PC-3 (cell line): ENCODE measurements at regions not wholly inside any gene's neighbourhood (a gene's known extent, or its start where the extent isn't known, plus 50 kb on each side); places are given as distances from the start of the nearest gene placed in this dataset.

Experiments
- ATAC-seq: fragments of 200-7000 bp; cut with Tn5 transposase; 2 replicates; pipeline ENCODE4 v1.9.1; 2020; ENCODE audit warnings: mild to moderate bottlenecking, moderate library complexity
- BruUV-seq: library from RNA; stranded (reverse); fragments of 400-500 nt; replicated peaks from 2 replicates; lab custom pipeline; 2021; lab: Mats Ljungman, UMichigan
- CTCF ChIA-PET: fragments of 300-600 bp; sonication (Branson Sonifier 250); formaldehyde crosslinking; loops from one replicate; lab custom pipeline; 2022; ENCODE audit warnings: antibody characterized with exemption; lab: Charles Lee
- POLR2A ChIA-PET: fragments of 300-600 bp; sonication (Branson Sonifier 250); formaldehyde crosslinking; loops from one replicate; lab custom pipeline; 2022; ENCODE audit warnings: antibody characterized with exemption; ENCODE audit not compliant: unreplicated experiment; lab: Charles Lee
- DNase-seq: peaks from one replicate; pipeline ENCODE4 v3.0.0-alpha.2; 2015
- H2AFZ ChIP-seq: fragments of 300-600 bp; sonication (generic); 2 replicates; pipeline ENCODE4 v1.6.0; 2016; ENCODE audit warnings: antibody characterized with exemption, low read length
- H3F3A ChIP-seq: fragments of 300-600 bp; sonication (generic); one replicate; pipeline ENCODE4 v1.6.0; 2017; ENCODE audit warnings: antibody characterized with exemption, low read length, control low read depth, mild to moderate bottlenecking; ENCODE audit not compliant: unreplicated experiment
- H3K27ac ChIP-seq: fragments of 300-600 bp; sonication (generic); 2 replicates; pipeline ENCODE4 v1.5.1; 2016; ENCODE audit warnings: mild to moderate bottlenecking, low read length
- H3K27me3 ChIP-seq: fragments of 300-600 bp; sonication (generic); 2 replicates; pipeline ENCODE4 v1.6.1; 2016; ENCODE audit warnings: low read length, mixed read lengths
- H3K36me3 ChIP-seq: fragments of 300-600 bp; sonication (generic); 2 replicates; pipeline ENCODE4 v1.6.1; 2016; ENCODE audit warnings: low read depth, mixed run types, low read length, mixed read lengths
- H3K4me1 ChIP-seq: fragments of 300-600 bp; sonication (generic); 2 replicates; pipeline ENCODE4 v1.5.1; 2016; ENCODE audit warnings: low read length; ENCODE audit not compliant: insufficient read depth
- H3K4me2 ChIP-seq: fragments of 300-600 bp; sonication (generic); 2 replicates; pipeline ENCODE4 v1.6.0; 2016; ENCODE audit warnings: low read length
- H3K4me3 ChIP-seq: fragments of 300-600 bp; sonication (generic); 2 replicates; pipeline ENCODE4 v1.5.1; 2016; ENCODE audit warnings: mild to moderate bottlenecking, low read length, mixed read lengths
- H3K79me2 ChIP-seq: fragments of 300-600 bp; sonication (generic); 2 replicates; pipeline ENCODE4 v1.6.1; 2017; ENCODE audit warnings: low read length, mixed read lengths
- H3K9ac ChIP-seq: fragments of 300-600 bp; sonication (generic); 2 replicates; pipeline ENCODE4 v1.6.0; 2016; ENCODE audit warnings: mild to moderate bottlenecking, low read length
- H3K9me2 ChIP-seq: fragments of 300-600 bp; sonication (generic); replicated peaks from 2 replicates; pipeline ENCODE4 v1.6.1; 2016; ENCODE audit warnings: mixed run types, low read length, mixed read lengths
- H3K9me3 ChIP-seq: fragments of 300-600 bp; sonication (generic); 2 replicates; pipeline ENCODE4 v1.6.1; 2016; ENCODE audit warnings: low read length, mixed read lengths
- H4K20me1 ChIP-seq: fragments of 300-600 bp; sonication (generic); 2 replicates; pipeline ENCODE4 v1.6.1; 2016; ENCODE audit warnings: low read length, mixed read lengths
- CTCF ChIP-seq: fragments of 300-600 bp; sonication (generic); conservative IDR thresholded peaks from 2 replicates; pipeline ENCODE4 v1.5.1; 2017; ENCODE audit warnings: antibody characterized with exemption, low read depth, mild to moderate bottlenecking, low read length
- EZH2 ChIP-seq: fragments of 300-600 bp; sonication (generic); IDR thresholded peaks from one replicate; pipeline ENCODE4 v1.6.1; 2017; ENCODE audit warnings: antibody characterized with exemption, mild to moderate bottlenecking, low read length; ENCODE audit not compliant: unreplicated experiment
- EZH2phosphoT487 ChIP-seq: fragments of 300-600 bp; sonication (generic); IDR thresholded peaks from 2 replicates; pipeline ENCODE4 v1.6.1; 2018; ENCODE audit warnings: mild to moderate bottlenecking, antibody characterized with exemption, low read length, borderline replicate concordance
- intact Hi-C: fragments of 100-400 bp; cut with micrococcal nuclease; formaldehyde crosslinking; loops from 2 replicates; pipeline ENCODE4 v1.9.0; 2023

DNA sequence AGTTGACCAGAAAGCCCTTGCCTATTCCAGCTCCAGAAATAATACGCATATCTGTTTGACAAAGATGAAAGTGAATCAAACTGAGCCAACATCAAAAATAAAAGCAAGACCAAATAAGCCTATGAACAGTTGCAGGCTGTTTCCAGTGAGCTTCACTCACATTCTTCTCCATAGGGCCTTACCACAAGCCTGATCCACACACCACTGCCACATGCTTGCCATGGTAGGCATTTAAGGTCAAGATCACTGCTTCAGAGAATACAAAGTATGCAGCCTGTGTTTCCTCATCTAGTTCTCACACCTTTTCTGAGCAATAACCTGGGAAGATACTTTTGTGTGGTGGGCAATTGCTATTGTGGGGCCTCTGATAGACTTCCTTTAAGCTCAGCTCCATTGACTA lies 1060.2 kb downstream of the CDH11 start:
- no peak overlapping the region for H3K4me2 ChIP-seq
- H3K79me2 ChIP-seq, result no peaks in the 10 kb centered on the region
- H4K20me1 ChIP-seq, result no peaks in the 10 kb centered on the region
- no peaks in the 10 kb centered on the region for H3K27me3 ChIP-seq
- intact Hi-C loops, result no loop called here
- ChIA-PET CTCF (no interaction called here), POLR2A (no interaction called here)
- no peaks in the 10 kb centered on the region for H3K36me3 ChIP-seq
- DNase-seq (no peak), ATAC-seq (no peak)
- no peak overlapping the region for H2AFZ ChIP-seq
- H3K9me3 ChIP-seq, result no peaks in the 10 kb centered on the region
- H3K9ac ChIP-seq, result no peak overlapping the region
- no peaks in the 10 kb centered on the region for H3K9me2 ChIP-seq
- H3F3A ChIP-seq, result no peaks in the 10 kb centered on the region
- TF ChIP-seq EZH2 (no peak), EZH2phosphoT487 (no peak), CTCF (no peak)
- no peaks in the 10 kb centered on the region for H3K4me1 ChIP-seq
- H3K27ac ChIP-seq, result no peak overlapping the region
- no peak overlapping the region for H3K4me3 ChIP-seq
- no TSS peak for BruUV-seq

GRCh38 chr16:64060631-64061030 lies 1061.2 kb downstream of the CDH11 start:
- Histone ChIP-seq H3K27ac (no peak overlapping the region), H2AFZ (no peak overlapping the region), H3K4me2 (no peak overlapping the region), H3K9me3 (no peaks in the 10 kb centered on the region), H3K4me1 (no peaks in the 10 kb centered on the region), H3K9me2 (no peaks in the 10 kb centered on the region), H3K4me3 (no peak overlapping the region), H4K20me1 (no peaks in the 10 kb centered on the region), H3K9ac (no peak overlapping the region), H3K79me2 (no peaks in the 10 kb centered on the region), H3F3A (no peaks in the 10 kb centered on the region), H3K27me3 (no peaks in the 10 kb centered on the region), H3K36me3 (no peaks in the 10 kb centered on the region)
- intact Hi-C loops, result no loop called here
- ATAC-seq (no peak), DNase-seq (no peak)
- ChIA-PET CTCF (no interaction called here), POLR2A (no interaction called here)
- no TSS peak for BruUV-seq
- TF ChIP-seq CTCF (no peak), EZH2 (no peak), EZH2phosphoT487 (no peak)

DNA sequence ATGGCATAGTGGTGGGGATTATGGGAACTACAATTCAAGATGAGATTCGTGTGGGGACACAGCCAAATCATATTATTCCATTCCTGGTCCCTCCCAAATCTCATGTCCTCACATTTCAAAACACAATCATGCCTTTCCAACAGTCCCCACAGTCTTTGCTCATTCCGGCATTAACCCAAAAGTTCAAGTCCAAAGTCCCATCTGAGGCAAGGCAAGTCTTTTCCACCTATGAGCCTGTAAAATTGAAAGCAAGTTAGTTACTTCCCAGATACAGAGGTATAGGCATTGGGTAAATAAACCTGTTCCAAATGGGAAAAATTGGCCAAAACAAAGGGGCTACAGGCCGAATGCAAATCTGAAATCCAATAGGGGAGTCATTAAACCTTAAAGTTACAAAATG lies 1063.2 kb downstream of the CDH11 start:
- TF ChIP-seq CTCF (no peak), EZH2phosphoT487 (no peak), EZH2 (no peak)
- H3K27me3 ChIP-seq, result no peaks in the 10 kb centered on the region
- H4K20me1 ChIP-seq, result no peaks in the 10 kb centered on the region
- ChIA-PET POLR2A (no interaction called here), CTCF (no interaction called here)
- DNase-seq (no peak), ATAC-seq (no peak)
- intact Hi-C loops, result no loop called here
- no TSS peak for BruUV-seq
- H3K9me3 ChIP-seq, result no peaks in the 10 kb centered on the region
- no peaks in the 10 kb centered on the region for H3K4me1 ChIP-seq
- H3K79me2 ChIP-seq, result no peaks in the 10 kb centered on the region
- no peak overlapping the region for H3K4me3 ChIP-seq
- no peaks in the 10 kb centered on the region for H3F3A ChIP-seq
- no peak overlapping the region for H3K4me2 ChIP-seq
- H3K9ac ChIP-seq, result no peak overlapping the region
- H3K36me3 ChIP-seq, result no peaks in the 10 kb centered on the region
- no peak overlapping the region for H3K27ac ChIP-seq
- no peaks in the 10 kb centered on the region for H3K9me2 ChIP-seq
- H2AFZ ChIP-seq, result no peak overlapping the region
